ENCODE measurements at regions not wholly inside any gene's neighbourhood (a gene's known extent, or its start where the extent isn't known, plus 50 kb on each side); places are given as distances from the start of the nearest gene placed in this dataset.

GRCh38 chr19:13623716-13624710 is 117.7 kb upstream of the CACNA1A start:
- H3K9me3 ChIP-seq, result no peaks in the 10 kb centered on the region
- TF ChIP-seq POLR2AphosphoS5 (IDR thresholded peaks at IDR 0.05) (no peak), POLR2A (IDR thresholded peaks at IDR 0.05) (no peak)
- TF ChIP-seq, protein P1, sequence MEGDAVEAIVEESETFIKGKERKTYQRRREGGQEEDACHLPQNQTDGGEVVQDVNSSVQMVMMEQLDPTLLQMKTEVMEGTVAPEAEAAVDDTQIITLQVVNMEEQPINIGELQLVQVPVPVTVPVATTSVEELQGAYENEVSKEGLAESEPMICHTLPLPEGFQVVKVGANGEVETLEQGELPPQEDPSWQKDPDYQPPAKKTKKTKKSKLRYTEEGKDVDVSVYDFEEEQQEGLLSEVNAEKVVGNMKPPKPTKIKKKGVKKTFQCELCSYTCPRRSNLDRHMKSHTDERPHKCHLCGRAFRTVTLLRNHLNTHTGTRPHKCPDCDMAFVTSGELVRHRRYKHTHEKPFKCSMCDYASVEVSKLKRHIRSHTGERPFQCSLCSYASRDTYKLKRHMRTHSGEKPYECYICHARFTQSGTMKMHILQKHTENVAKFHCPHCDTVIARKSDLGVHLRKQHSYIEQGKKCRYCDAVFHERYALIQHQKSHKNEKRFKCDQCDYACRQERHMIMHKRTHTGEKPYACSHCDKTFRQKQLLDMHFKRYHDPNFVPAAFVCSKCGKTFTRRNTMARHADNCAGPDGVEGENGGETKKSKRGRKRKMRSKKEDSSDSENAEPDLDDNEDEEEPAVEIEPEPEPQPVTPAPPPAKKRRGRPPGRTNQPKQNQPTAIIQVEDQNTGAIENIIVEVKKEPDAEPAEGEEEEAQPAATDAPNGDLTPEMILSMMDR (IDR thresholded peaks at IDR 0.05 in 8 of 11, conservative IDR thresholded peaks at IDR 0.05 in 3 of 11), result no peak
- H3K27ac ChIP-seq, result no peak overlapping the region
- no peaks in the 10 kb centered on the region for H3K4me1 ChIP-seq
- H3K4me3 ChIP-seq, result no peak overlapping the region
- 31 to 41% (median 34%) methylated on average over 28 of the region's 28 CpGs for WGBS, 5 donors
- DNase-seq, result peak; percentile 25
- peaks cover 0 to 78% (median 22%) of the 10 kb centered on the region in 7 donors for H3K27me3 ChIP-seq (replicated peaks in 1 of 7)
- intact Hi-C loops (cut with DNase I; ENCODE audit: low total_unique reads), result no loop called here
- no peaks in the 10 kb centered on the region for H3K36me3 ChIP-seq

DNA sequence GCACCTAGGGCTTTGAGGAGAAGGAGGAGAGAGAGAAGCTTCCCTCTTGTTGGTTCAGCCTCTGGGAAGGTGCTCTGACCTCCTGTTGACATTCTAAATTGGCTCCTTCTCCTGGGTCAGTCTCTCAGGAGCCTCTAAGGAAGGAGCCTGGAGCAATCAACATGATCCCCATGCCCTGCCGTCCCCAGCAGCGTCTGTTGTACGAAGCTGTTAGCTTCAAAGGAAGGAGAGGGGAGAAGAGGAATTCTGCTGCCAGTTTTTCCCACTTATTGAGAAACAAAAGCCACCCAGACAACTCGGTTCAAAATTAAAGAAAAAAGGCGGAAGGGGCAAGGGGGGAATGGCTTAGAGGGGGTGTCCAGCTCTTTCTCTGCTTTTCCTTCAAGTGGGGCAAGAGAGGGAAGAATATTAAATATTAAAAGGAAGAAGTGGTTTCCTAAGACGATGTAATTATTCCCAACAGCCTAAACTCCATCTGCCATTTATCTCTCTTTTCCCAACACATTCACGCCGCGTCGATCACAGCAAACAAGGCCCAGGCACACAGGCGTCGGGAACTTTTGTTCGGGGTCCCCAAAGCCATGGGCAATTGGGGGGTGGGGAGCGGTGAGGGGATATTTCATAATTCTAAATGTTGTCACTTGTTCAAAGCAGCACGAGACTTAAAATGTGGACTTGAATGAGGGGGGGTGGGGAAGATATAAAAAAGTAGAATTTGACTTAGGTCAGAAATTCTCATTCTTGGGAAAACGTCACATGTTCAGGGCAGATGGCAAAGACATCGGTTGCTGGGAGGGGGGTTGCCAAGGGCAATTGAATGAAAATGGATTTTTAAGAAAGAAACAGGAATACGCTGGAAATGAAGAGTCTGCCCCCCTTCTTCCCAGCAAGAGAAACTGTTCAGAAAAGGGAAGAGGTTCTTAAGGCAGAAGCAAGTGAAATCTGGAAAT is 116.8 kb upstream of the CACNA1A start:
- no peaks in the 10 kb centered on the region for H3K9me3 ChIP-seq
- peak; percentile 12 for DNase-seq
- TF ChIP-seq POLR2A (IDR thresholded peaks at IDR 0.05), result no peak
- TF ChIP-seq POLR2AphosphoS5 (IDR thresholded peaks at IDR 0.05), result no peak
- TF ChIP-seq, protein P1 (IDR thresholded peaks at IDR 0.05 in 8 of 11, conservative IDR thresholded peaks at IDR 0.05 in 3 of 11), result no peak
- intact Hi-C loops (cut with DNase I; ENCODE audit: low total_unique reads), result no loop called here
- no peaks in the 10 kb centered on the region for H3K36me3 ChIP-seq
- H3K4me1 ChIP-seq, result no peaks in the 10 kb centered on the region
- H3K27me3 ChIP-seq (replicated peaks in 1 of 7), result peaks cover 0 to 75% (median 22%) of the 10 kb centered on the region in 7 donors
- H3K4me3 ChIP-seq, result no peak overlapping the region
- H3K27ac ChIP-seq, result no peak overlapping the region
- WGBS, 5 donors, result 44 to 47% (median 45%) methylated on average over 17 to 18 of the region's 18 CpGs

- TF ChIP-seq, protein P1 (IDR thresholded peaks at IDR 0.05 in 8 of 11, conservative IDR thresholded peaks at IDR 0.05 in 3 of 11), result no peak
- no peak for TF ChIP-seq POLR2A (IDR thresholded peaks at IDR 0.05)
- TF ChIP-seq POLR2AphosphoS5 (IDR thresholded peaks at IDR 0.05), result no peak
- H3K9me3 ChIP-seq, result no peaks in the 10 kb centered on the region
- no peaks in the 10 kb centered on the region for H3K4me1 ChIP-seq
- intact Hi-C loops (cut with DNase I; ENCODE audit: low total_unique reads), result no loop called here
- H3K27ac ChIP-seq, result no peak overlapping the region
- no peak overlapping the region for H3K4me3 ChIP-seq
- peaks cover 0 to 67% (median 22%) of the 10 kb centered on the region in 7 donors for H3K27me3 ChIP-seq (replicated peaks in 1 of 7)
- H3K36me3 ChIP-seq, result no peaks in the 10 kb centered on the region
- DNase-seq, result peak; percentile 54
- 75 to 83% (median 80%) methylated on average over 4 to 6 of the region's 6 CpGs for WGBS, 5 donors
Observed at GRCh38 chr19:13621413-13621812, 115.1 kb upstream of the CACNA1A start.
